Gastroesophageal sphincter (tissue), 3 donors: ENCODE measurements at regions not wholly inside any gene's neighbourhood (a gene's known extent, or its start where the extent isn't known, plus 50 kb on each side); places are given as distances from the start of the nearest gene placed in this dataset.

Experiments used
- CTCF ChIP-seq, 4 experiments: fragments of 200-600 bp in 2 of 4; fragments of 450-650 bp in 2 of 4; sonication (generic) in 1 of 4; IDR thresholded peaks; one replicate each; pipeline ENCODE4 v1.5.1; 2017 to 2019; ENCODE audit warnings: antibody characterized with exemption in 4 of 4, mild to moderate bottlenecking in 2 of 4, moderate library complexity in 2 of 4
- EP300 ChIP-seq: sonication (generic); formaldehyde crosslinking; IDR thresholded peaks from one replicate; pipeline ENCODE4 v1.6.1; 2017; ENCODE audit warnings: antibody characterized with exemption, mild to moderate bottlenecking
- POLR2A ChIP-seq, 2 donors: fragments of 450-650 bp; IDR thresholded peaks; one replicate each; pipeline ENCODE4 v1.6.1; 2017; ENCODE audit warnings: antibody characterized with exemption in 2 of 2, mild to moderate bottlenecking in 2 of 2, moderate library complexity in 1 of 2
- POLR2AphosphoS5 ChIP-seq: sonication (generic); formaldehyde crosslinking; IDR thresholded peaks from one replicate; pipeline ENCODE4 v1.6.1; 2017; ENCODE audit warnings: antibody characterized with exemption

GRCh38 chr1:195158091-195158490 lies 1450.1 kb downstream of the KCNT2 start:
- TF ChIP-seq CTCF (IDR thresholded peaks at IDR 0.05) (no peak), POLR2A (IDR thresholded peaks at IDR 0.05) (no peak), POLR2AphosphoS5 (no peak), EP300 (no peak)
